Vagina (tissue), 2 donors: ENCODE measurements at regions not wholly inside any gene's neighbourhood (a gene's known extent, or its start where the extent isn't known, plus 50 kb on each side); places are given as distances from the start of the nearest gene placed in this dataset.
"Not testable (repeated sequence)": the region's sequence is repeated elsewhere in the genome, so short reads cannot be mapped to it uniquely, and the experiment has no call there.

ENCODE experiments used
- POLR2A ChIP-seq, 2 donors: fragments of 450-650 bp; IDR thresholded peaks; one replicate each; pipeline ENCODE4 v1.6.1; 2017; ENCODE audit warnings: antibody characterized with exemption in 2 of 2, mild to moderate bottlenecking in 2 of 2, moderate library complexity in 2 of 2
- POLR2AphosphoS5 ChIP-seq, 2 donors: sonication (generic); formaldehyde crosslinking; IDR thresholded peaks; one replicate each; pipeline ENCODE4 v1.9.0; 2017; ENCODE audit warnings: antibody characterized with exemption in 2 of 2, mild to moderate bottlenecking in 2 of 2, low read depth in 1 of 2; ENCODE audit not compliant: insufficient read depth in 1 of 2

DNA sequence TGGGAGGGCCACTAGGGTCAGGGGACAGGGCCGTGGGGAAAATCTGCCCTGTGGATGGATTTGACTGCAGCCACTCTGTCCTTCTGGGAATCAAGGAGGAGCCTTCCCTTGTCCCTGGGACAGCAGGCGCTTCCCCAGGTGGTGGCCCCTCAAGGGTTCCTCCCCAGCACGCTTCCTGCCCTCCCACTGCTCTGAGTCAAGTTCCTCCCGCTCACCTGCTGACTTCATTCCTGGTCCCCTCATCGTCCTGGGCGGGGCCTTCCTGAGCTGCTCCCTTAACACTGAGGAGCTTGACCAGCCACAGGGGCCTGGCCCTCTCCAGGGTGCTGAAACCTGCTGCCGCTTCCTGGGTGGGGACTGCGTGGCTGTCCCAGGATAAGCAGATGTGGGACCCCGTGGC lies 64.4 kb upstream of the SFSWAP start:
- TF ChIP-seq POLR2AphosphoS5 (IDR thresholded peaks at IDR 0.05; ENCODE audit: insufficient read depth in 1 of 2, low read depth in 1 of 2); POLR2A (IDR thresholded peaks at IDR 0.05): not testable (repeated sequence)
